ENCODE measurements at regions not wholly inside any gene's neighbourhood (a gene's known extent, or its start where the extent isn't known, plus 50 kb on each side); places are given as distances from the start of the nearest gene placed in this dataset.

- TF ChIP-seq CTCF (IDR thresholded peaks at IDR 0.05) (no peak), ESRRA (CRISPR knock-in tag; IDR thresholded peaks at IDR 0.05; ENCODE audit: borderline replicate concordance) (no peak), CREB1 (CRISPR knock-in tag; IDR thresholded peaks at IDR 0.05) (no peak), CREM (CRISPR knock-in tag; IDR thresholded peaks at IDR 0.05) (no peak), ZNF423 (CRISPR knock-in tag; IDR thresholded peaks at IDR 0.05) (no peak), ETV6 (CRISPR knock-in tag; IDR thresholded peaks at IDR 0.05) (no peak), AFF4 (CRISPR knock-in tag; IDR thresholded peaks at IDR 0.05; ENCODE audit: borderline replicate concordance) (no peak), ATF3 (CRISPR knock-in tag; conservative IDR thresholded peaks at IDR 0.05) (no peak), SP1 (CRISPR knock-in tag; conservative IDR thresholded peaks at IDR 0.05) (no peak), ATF1 (CRISPR knock-in tag; IDR thresholded peaks at IDR 0.05) (no peak)
- TF ChIP-seq, protein P1, sequence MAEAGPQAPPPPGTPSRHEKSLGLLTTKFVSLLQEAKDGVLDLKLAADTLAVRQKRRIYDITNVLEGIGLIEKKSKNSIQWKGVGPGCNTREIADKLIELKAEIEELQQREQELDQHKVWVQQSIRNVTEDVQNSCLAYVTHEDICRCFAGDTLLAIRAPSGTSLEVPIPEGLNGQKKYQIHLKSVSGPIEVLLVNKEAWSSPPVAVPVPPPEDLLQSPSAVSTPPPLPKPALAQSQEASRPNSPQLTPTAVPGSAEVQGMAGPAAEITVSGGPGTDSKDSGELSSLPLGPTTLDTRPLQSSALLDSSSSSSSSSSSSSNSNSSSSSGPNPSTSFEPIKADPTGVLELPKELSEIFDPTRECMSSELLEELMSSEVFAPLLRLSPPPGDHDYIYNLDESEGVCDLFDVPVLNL (CRISPR knock-in tag; IDR thresholded peaks at IDR 0.05; ENCODE audit: borderline replicate concordance, low read depth): no peak
- TF ChIP-seq, protein P2, sequence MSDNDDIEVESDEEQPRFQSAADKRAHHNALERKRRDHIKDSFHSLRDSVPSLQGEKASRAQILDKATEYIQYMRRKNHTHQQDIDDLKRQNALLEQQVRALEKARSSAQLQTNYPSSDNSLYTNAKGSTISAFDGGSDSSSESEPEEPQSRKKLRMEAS (CRISPR knock-in tag; IDR thresholded peaks at IDR 0.05): no peak
- TF ChIP-seq, protein P3, sequence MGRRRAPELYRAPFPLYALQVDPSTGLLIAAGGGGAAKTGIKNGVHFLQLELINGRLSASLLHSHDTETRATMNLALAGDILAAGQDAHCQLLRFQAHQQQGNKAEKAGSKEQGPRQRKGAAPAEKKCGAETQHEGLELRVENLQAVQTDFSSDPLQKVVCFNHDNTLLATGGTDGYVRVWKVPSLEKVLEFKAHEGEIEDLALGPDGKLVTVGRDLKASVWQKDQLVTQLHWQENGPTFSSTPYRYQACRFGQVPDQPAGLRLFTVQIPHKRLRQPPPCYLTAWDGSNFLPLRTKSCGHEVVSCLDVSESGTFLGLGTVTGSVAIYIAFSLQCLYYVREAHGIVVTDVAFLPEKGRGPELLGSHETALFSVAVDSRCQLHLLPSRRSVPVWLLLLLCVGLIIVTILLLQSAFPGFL (CRISPR knock-in tag; IDR thresholded peaks at IDR 0.05; ENCODE audit: borderline replicate concordance): no peak
These were observed 121.8 kb upstream of the ZNF722 start for GRCh38 chr7:63876707-63877322.
